AG10803 (cell line): ENCODE measurements at regions not wholly inside any gene's neighbourhood (a gene's known extent, or its start where the extent isn't known, plus 50 kb on each side); places are given as distances from the start of the nearest gene placed in this dataset.

ENCODE experiments used
- DNase-seq: peaks from one replicate; pipeline ENCODE4 v3.0.0; 2010; ENCODE audit warnings: low read depth
- H3K4me3 ChIP-seq: 2 replicates; pipeline ENCODE4 v1.5.1; 2011; ENCODE audit warnings: mild to moderate bottlenecking, low read length, control low read depth
- CTCF ChIP-seq: conservative IDR thresholded peaks from 2 replicates; pipeline ENCODE4 v1.5.1; 2011; ENCODE audit warnings: mild to moderate bottlenecking, low read length, control low read depth, inconsistent platforms

- H3K4me3 ChIP-seq: no peak overlapping the region
- DNase-seq: no peak
- TF ChIP-seq CTCF: no peak
These were observed 468.8 kb downstream of the BCOR start for GRCh38 chrX:39629001-39629400.

- no peak for DNase-seq
- H3K4me3 ChIP-seq: no peak overlapping the region
- TF ChIP-seq CTCF: no peak
These were observed 467.4 kb downstream of the BCOR start for GRCh38 chrX:39630344-39630743.

- no peak overlapping the region for H3K4me3 ChIP-seq
- TF ChIP-seq CTCF: no peak
- no peak for DNase-seq
These were observed 466.2 kb downstream of the BCOR start for GRCh38 chrX:39631276-39632229.

GRCh38 chrX:39633293-39633692 lies 464.5 kb downstream of the BCOR start:
- peak; percentile 78 for DNase-seq
- no peak for TF ChIP-seq CTCF

GRCh38 chrX:39636481-39636880 lies 461.3 kb downstream of the BCOR start:
- no peak for TF ChIP-seq CTCF
- no peak for DNase-seq
- H3K4me3 ChIP-seq: no peak overlapping the region

More at GRCh38 chrX:39633293-39633692, 464.5 kb downstream of the BCOR start:
- no peak overlapping the region for H3K4me3 ChIP-seq

GRCh38 chrX:39638526-39638925 lies 459.2 kb downstream of the BCOR start:
- DNase-seq: no peak
- no peak overlapping the region for H3K4me3 ChIP-seq
- TF ChIP-seq CTCF: no peak

- DNase-seq: no peak
- no peak overlapping the region for H3K4me3 ChIP-seq
- no peak for TF ChIP-seq CTCF
These were observed 457.9 kb downstream of the BCOR start for GRCh38 chrX:39639871-39640270.
